H9 (cell line): ENCODE measurements at regions not wholly inside any gene's neighbourhood (a gene's known extent, or its start where the extent isn't known, plus 50 kb on each side); places are given as distances from the start of the nearest gene placed in this dataset.

Source experiments
- DNase-seq: peaks from one replicate; pipeline ENCODE4 v3.0.0-alpha.2; 2017
- H2AFZ ChIP-seq: one replicate; pipeline ENCODE4 v1.6.1; 2013; ENCODE audit warnings: mild to moderate bottlenecking, low read length, control low read depth, moderate library complexity
- H2AK5ac ChIP-seq: 2 replicates; pipeline ENCODE4 v1.6.1; 2013; ENCODE audit warnings: low read length, control low read depth, mixed read lengths; ENCODE audit not compliant: insufficient read length
- H2BK120ac ChIP-seq: one replicate; pipeline ENCODE4 v1.6.1; 2013; ENCODE audit warnings: low read depth, mild to moderate bottlenecking, low read length, control low read depth, inconsistent platforms; ENCODE audit not compliant: poor library complexity, severe bottlenecking
- H2BK12ac ChIP-seq: 2 replicates; pipeline ENCODE4 v1.6.1; 2013; ENCODE audit warnings: low read length, control low read depth, mixed read lengths, low read depth; ENCODE audit not compliant: insufficient read length
- H2BK15ac ChIP-seq: 2 replicates; pipeline ENCODE4 v1.6.1; 2013; ENCODE audit warnings: low read depth, low read length, control low read depth
- H2BK20ac ChIP-seq: one replicate; pipeline ENCODE4 v1.6.1; 2013; ENCODE audit warnings: low read depth, mild to moderate bottlenecking, low read length, control low read depth, inconsistent platforms; ENCODE audit not compliant: poor library complexity, severe bottlenecking
- H2BK5ac ChIP-seq: 2 replicates; pipeline ENCODE4 v1.6.1; 2013; ENCODE audit warnings: low read length, control low read depth, mixed read lengths; ENCODE audit not compliant: insufficient read length
- H3K14ac ChIP-seq: 2 replicates; pipeline ENCODE4 v1.6.1; 2013; ENCODE audit warnings: low read length, control low read depth; ENCODE audit not compliant: insufficient read depth
- H3K18ac ChIP-seq: 2 replicates; pipeline ENCODE4 v1.6.1; 2013; ENCODE audit warnings: low read depth, mild to moderate bottlenecking, mixed read lengths, low read length, control low read depth; ENCODE audit not compliant: insufficient read length
- H3K23ac ChIP-seq: 2 replicates; pipeline ENCODE4 v1.6.1; 2013; ENCODE audit warnings: low read length, control low read depth, mixed read lengths, low read depth; ENCODE audit not compliant: insufficient read length
- H3K23me2 ChIP-seq: 2 replicates; pipeline ENCODE4 v1.6.1; 2013; ENCODE audit warnings: low read depth, mild to moderate bottlenecking, mixed read lengths, low read length, control low read depth; ENCODE audit not compliant: insufficient read length, poor library complexity, severe bottlenecking
- H3K27ac ChIP-seq: 2 replicates; pipeline ENCODE4 v1.5.1; 2013; ENCODE audit warnings: low read length, control low read depth, mixed read lengths, low read depth; ENCODE audit not compliant: insufficient read length
- H3K27me3 ChIP-seq: 2 replicates; pipeline ENCODE4 v1.6.1; 2013; ENCODE audit warnings: low read length, control low read depth, inconsistent platforms; ENCODE audit not compliant: insufficient read depth
- H3K4ac ChIP-seq: 2 replicates; pipeline ENCODE4 v1.6.1; 2013; ENCODE audit warnings: low read depth, mild to moderate bottlenecking, control low read depth, inconsistent platforms, low read length, moderate library complexity
- H3K4me1 ChIP-seq: 2 replicates; pipeline ENCODE4 v1.6.1; 2013; ENCODE audit warnings: low read length, control low read depth, inconsistent platforms; ENCODE audit not compliant: insufficient read depth
- H3K4me2 ChIP-seq: 2 replicates; pipeline ENCODE4 v1.6.1; 2013; ENCODE audit warnings: low read length, control low read depth, mixed read lengths; ENCODE audit not compliant: insufficient read length, insufficient read depth
- H3K56ac ChIP-seq: 2 replicates; pipeline ENCODE4 v1.6.1; 2013; ENCODE audit warnings: low read depth, mild to moderate bottlenecking, mixed read lengths, low read length, control low read depth; ENCODE audit not compliant: insufficient read length
- H3K79me1 ChIP-seq: 2 replicates; pipeline ENCODE4 v1.6.1; 2013; ENCODE audit warnings: low read depth, mild to moderate bottlenecking, moderate library complexity, low read length, control low read depth, inconsistent platforms; ENCODE audit not compliant: insufficient read depth, poor library complexity, severe bottlenecking
- H3K79me2 ChIP-seq: 2 replicates; pipeline ENCODE4 v1.6.1; 2013; ENCODE audit warnings: low read length, control low read depth, inconsistent platforms; ENCODE audit not compliant: insufficient read depth
- H3K9ac ChIP-seq: 2 replicates; pipeline ENCODE4 v1.6.1; 2013; ENCODE audit warnings: low read length, control low read depth, mixed read lengths; ENCODE audit not compliant: insufficient read length; ENCODE audit errors: extremely low read depth
- H3K9me3 ChIP-seq: one replicate; pipeline ENCODE4 v1.6.1; 2013; ENCODE audit warnings: low read depth, low read length, inconsistent platforms; ENCODE audit not compliant: control insufficient read depth
- H3T11ph ChIP-seq: one replicate; pipeline ENCODE4 v1.6.1; 2013; ENCODE audit warnings: mild to moderate bottlenecking, low read length, control low read depth, inconsistent platforms
- H4K20me1 ChIP-seq: one replicate; pipeline ENCODE4 v1.6.1; 2013; ENCODE audit not compliant: control insufficient read depth, insufficient read length, insufficient read depth
- H4K5ac ChIP-seq: 2 replicates; pipeline ENCODE4 v1.6.1; 2013; ENCODE audit warnings: low read depth, mild to moderate bottlenecking, mixed read lengths, low read length, control low read depth; ENCODE audit not compliant: insufficient read length
- H4K8ac ChIP-seq: replicated peaks from 2 replicates; pipeline ENCODE4 v1.6.1; 2013; ENCODE audit warnings: low read length, control low read depth, mixed read lengths, low read depth; ENCODE audit not compliant: insufficient read length
- H4K91ac ChIP-seq: 2 replicates; pipeline ENCODE4 v1.6.1; 2013; ENCODE audit warnings: low read depth, mild to moderate bottlenecking, moderate library complexity, mixed read lengths, low read length, control low read depth; ENCODE audit not compliant: insufficient read length
- H3K27ac Mint-ChIP-seq, 3 experiments: 2 replicates in 2 of 3; 3 replicates in 1 of 3; pipeline ENCODE4 v1.8.0; 2020 to 2021; ENCODE audit warnings: mixed read lengths in 3 of 3, mild to moderate bottlenecking in 1 of 3, moderate library complexity in 1 of 3
- H3K27me3 Mint-ChIP-seq: 2 replicates; pipeline ENCODE4 v1.8.0; 2021; ENCODE audit warnings: low read depth, mild to moderate bottlenecking, moderate library complexity, mixed read lengths
- H3K36me3 Mint-ChIP-seq, 3 experiments: 2 replicates in 2 of 3; 3 replicates in 1 of 3; pipeline ENCODE4 v1.8.0; 2020 to 2021; ENCODE audit warnings: low read depth in 3 of 3, mixed read lengths in 3 of 3; ENCODE audit not compliant: insufficient read depth in 1 of 3
- H3K4me1 Mint-ChIP-seq, 2 experiments: 2 replicates each; pipeline ENCODE4 v1.8.0; 2020; ENCODE audit warnings: mixed read lengths in 2 of 2
- H3K4me3 Mint-ChIP-seq, 2 experiments: 2 replicates in 1 of 2; 3 replicates in 1 of 2; pipeline ENCODE4 v1.8.0; 2020 to 2021; ENCODE audit warnings: mild to moderate bottlenecking in 2 of 2, mixed read lengths in 2 of 2, moderate library complexity in 1 of 2
- H3K9me3 Mint-ChIP-seq, 2 experiments: 2 replicates in 1 of 2; 3 replicates in 1 of 2; pipeline ENCODE4 v1.8.0; 2020; ENCODE audit warnings: mild to moderate bottlenecking in 2 of 2, mixed read lengths in 2 of 2, moderate library complexity in 1 of 2
- CTCF ChIP-seq: fragments of 200-600 bp; sonication (generic); conservative IDR thresholded peaks from 3 replicates; pipeline ENCODE4 v1.8.0; 2021; ENCODE audit warnings: antibody characterized with exemption, mild to moderate bottlenecking
- WGBS: extraction: QIAGEN DNeasy Blood & Tissue Kit; methylation state at CpG from one replicate; pipeline ENCODE4 v1.1.7; 2013; ENCODE audit warnings: missing lambda C conversion rate, low lambda C conversion rate, mixed read lengths; ENCODE audit not compliant: insufficient read length; ENCODE audit errors: extremely low coverage; 5-methylcytosine and 5-hydroxymethylcytosine counted together

GRCh38 chr21:16568244-16568643 lies 838.5 kb downstream of the USP25 start:
- DNase-seq: no peak
- Histone ChIP-seq H2BK15ac (no peak overlapping the region), H3K56ac (no peak overlapping the region), H2AK5ac (no peak overlapping the region), H3K79me1 (no peaks in the 10 kb centered on the region), H4K91ac (no peak overlapping the region), H3K18ac (no peak overlapping the region), H2BK120ac (no peak overlapping the region), H3K4me2 (no peak overlapping the region), H3T11ph (no peak overlapping the region), H4K5ac (no peak overlapping the region), H3K23me2 (peaks cover 2% of the 10 kb centered on the region), H2BK5ac (no peak overlapping the region), H3K79me2 (no peaks in the 10 kb centered on the region), H3K9ac (no peak overlapping the region), H3K4me1 (no peaks in the 10 kb centered on the region; the same call in 1 of the 2 replicates), H3K9me3 (no peaks in the 10 kb centered on the region), H3K14ac (no peak overlapping the region), H2BK12ac (no peak overlapping the region), H3K4ac (no peak overlapping the region), H2BK20ac (no peak overlapping the region), H4K8ac (no peak overlapping the region), H2AFZ (no peak overlapping the region), H3K27ac (no peak overlapping the region), H3K27me3 (no peaks in the 10 kb centered on the region), H3K23ac (no peak overlapping the region), H4K20me1 (no peaks in the 10 kb centered on the region)
- Mint-ChIP-seq H3K4me1 (peaks cover 19% of the 10 kb centered on the region in 2 experiments), H3K9me3 (no peaks in the 10 kb centered on the region), H3K27me3 (no peaks in the 10 kb centered on the region), H3K36me3 (no peaks in the 10 kb centered on the region; a peak in 1 of 7 replicates), H3K4me3 (no peak overlapping the region), H3K27ac (no peak overlapping the region)
- no peak for TF ChIP-seq CTCF
- no CpG with 5 or more reads among the region's 1 CpG for WGBS
